Stimulated activated CD8-positive, alpha-beta memory T cell treated with anti-CD3 and anti-CD28 coated beads, Interleukin-15, amount 100 ng/mL, for 48 hours (primary cell): ENCODE measurements at regions not wholly inside any gene's neighbourhood (a gene's known extent, or its start where the extent isn't known, plus 50 kb on each side); places are given as distances from the start of the nearest gene placed in this dataset.

Source experiments
- DNase-seq, 2 donors: peaks; one replicate each; pipeline ENCODE4 v3.0.0-alpha.2; 2020; ENCODE audit warnings: low read depth in 2 of 2

- no peak for DNase-seq
Measured at GRCh38 chr2:65700720-65701119, 268.3 kb upstream of the SPRED2 start.

- no peak for DNase-seq
Measured at GRCh38 chr2:65700004-65700651, 267.7 kb upstream of the SPRED2 start.

GRCh38 chr2:65691816-65692215 is 259.4 kb upstream of the SPRED2 start:
- DNase-seq: no peak

- DNase-seq: no peak
Measured at GRCh38 chr2:65688141-65688886, 255.9 kb upstream of the SPRED2 start.

GRCh38 chr2:65687614-65688013 is 255.2 kb upstream of the SPRED2 start:
- DNase-seq: no peak

- DNase-seq: no peak
Measured at GRCh38 chr2:65686928-65687521, 254.6 kb upstream of the SPRED2 start.

GRCh38 chr2:65681503-65681902 is 249.1 kb upstream of the SPRED2 start:
- no peak for DNase-seq

GRCh38 chr2:65678779-65679391 is 246.5 kb upstream of the SPRED2 start:
- no peak for DNase-seq

GRCh38 chr2:65675350-65675749 is 243.0 kb upstream of the SPRED2 start:
- no peak for DNase-seq

GRCh38 chr2:65671670-65672242 is 239.4 kb upstream of the SPRED2 start:
- no peak for DNase-seq

- no peak for DNase-seq
Measured at GRCh38 chr2:65669574-65669973, 237.2 kb upstream of the SPRED2 start.

- no peak for DNase-seq
Measured at GRCh38 chr2:65668744-65669143, 236.3 kb upstream of the SPRED2 start.

- no peak for DNase-seq
Measured at GRCh38 chr2:65666156-65666725, 233.8 kb upstream of the SPRED2 start.

- DNase-seq: no peak
Measured at GRCh38 chr2:65664931-65665330, 232.5 kb upstream of the SPRED2 start.

- no peak for DNase-seq
Measured at GRCh38 chr2:65663831-65664407, 231.5 kb upstream of the SPRED2 start.

- no peak for DNase-seq
Measured at GRCh38 chr2:65662654-65663432, 230.4 kb upstream of the SPRED2 start.

- DNase-seq: no peak
Measured at GRCh38 chr2:65661980-65662653, 229.7 kb upstream of the SPRED2 start.

GRCh38 chr2:65660340-65660739 is 227.9 kb upstream of the SPRED2 start:
- DNase-seq: no peak

GRCh38 chr2:65658881-65659280 is 226.5 kb upstream of the SPRED2 start:
- DNase-seq: no peak

- no peak for DNase-seq
Measured at GRCh38 chr2:65658266-65658665, 225.9 kb upstream of the SPRED2 start.
